HUDEP-2 (cell line): ENCODE measurements at regions not wholly inside any gene's neighbourhood (a gene's known extent, or its start where the extent isn't known, plus 50 kb on each side); places are given as distances from the start of the nearest gene placed in this dataset.
"Not testable (repeated sequence)": the region's sequence is repeated elsewhere in the genome, so short reads cannot be mapped to it uniquely, and the experiment has no call there.

ENCODE experiments used
- DNase-seq, 76 experiments: peaks; one replicate each; lab custom pipeline; 2025; ENCODE audit not compliant: unreplicated experiment in 76 of 76; lab: John Stamatoyannopoulos, UW

GRCh38 chr10:4645836-4646235 lies 180.2 kb upstream of the AKR1E2 start:
- DNase-seq = no peak

GRCh38 chr10:4643471-4643870 lies 182.5 kb upstream of the AKR1E2 start:
- DNase-seq = no peak

GRCh38 chr10:4639960-4640359 lies 186.0 kb upstream of the AKR1E2 start:
- no peak for DNase-seq

GRCh38 chr10:4638099-4638498 lies 187.9 kb upstream of the AKR1E2 start:
- DNase-seq = no peak

GRCh38 chr10:4637657-4638056 lies 188.3 kb upstream of the AKR1E2 start:
- no peak for DNase-seq

- no peak for DNase-seq
Observed at GRCh38 chr10:4635883-4636282, 190.1 kb upstream of the AKR1E2 start.

GRCh38 chr10:4635388-4635787 lies 190.6 kb upstream of the AKR1E2 start:
- no peak for DNase-seq

- no peak for DNase-seq
Observed at GRCh38 chr10:4633776-4634175, 192.2 kb upstream of the AKR1E2 start.

GRCh38 chr10:4633186-4633585 lies 192.8 kb upstream of the AKR1E2 start:
- DNase-seq = no peak

GRCh38 chr10:4632757-4633156 lies 193.2 kb upstream of the AKR1E2 start:
- no peak for DNase-seq

- no peak for DNase-seq
Observed at GRCh38 chr10:4626919-4627318, 199.1 kb upstream of the AKR1E2 start.

GRCh38 chr10:4623757-4624420 lies 202.1 kb upstream of the AKR1E2 start:
- DNase-seq = no peak

- no peak for DNase-seq
Observed at GRCh38 chr10:4623200-4623599, 202.8 kb upstream of the AKR1E2 start.

GRCh38 chr10:4622384-4622783 lies 203.6 kb upstream of the AKR1E2 start:
- DNase-seq = no peak

GRCh38 chr10:4617589-4617988 lies 208.4 kb upstream of the AKR1E2 start:
- no peak for DNase-seq

GRCh38 chr10:4615042-4615441 lies 211.0 kb upstream of the AKR1E2 start:
- DNase-seq = no peak

GRCh38 chr10:4609251-4609650 lies 216.8 kb upstream of the AKR1E2 start:
- no peak for DNase-seq

- no peak for DNase-seq
Observed at GRCh38 chr10:4607681-4608080, 218.3 kb upstream of the AKR1E2 start.

- no peak for DNase-seq
Observed at GRCh38 chr10:4606856-4607636, 219.0 kb upstream of the AKR1E2 start.

- no peak for DNase-seq
Observed at GRCh38 chr10:4602764-4603491, 223.1 kb upstream of the AKR1E2 start.

- no peak for DNase-seq
Observed at GRCh38 chr10:4599471-4599870, 226.5 kb upstream of the AKR1E2 start.

- not testable (repeated sequence) for DNase-seq
Observed at GRCh38 chr10:4597898-4598297, 228.1 kb upstream of the AKR1E2 start.
